Putamen (tissue), 1 donor: ENCODE measurements at regions not wholly inside any gene's neighbourhood (a gene's known extent, or its start where the extent isn't known, plus 50 kb on each side); places are given as distances from the start of the nearest gene placed in this dataset.
"Not testable (repeated sequence)": the region's sequence is repeated elsewhere in the genome, so short reads cannot be mapped to it uniquely, and the experiment has no call there.

Source experiments
- DNase-seq: peaks from one replicate; pipeline ENCODE4 v3.0.0-alpha.2; 2016; ENCODE audit warnings: low spot score

DNA sequence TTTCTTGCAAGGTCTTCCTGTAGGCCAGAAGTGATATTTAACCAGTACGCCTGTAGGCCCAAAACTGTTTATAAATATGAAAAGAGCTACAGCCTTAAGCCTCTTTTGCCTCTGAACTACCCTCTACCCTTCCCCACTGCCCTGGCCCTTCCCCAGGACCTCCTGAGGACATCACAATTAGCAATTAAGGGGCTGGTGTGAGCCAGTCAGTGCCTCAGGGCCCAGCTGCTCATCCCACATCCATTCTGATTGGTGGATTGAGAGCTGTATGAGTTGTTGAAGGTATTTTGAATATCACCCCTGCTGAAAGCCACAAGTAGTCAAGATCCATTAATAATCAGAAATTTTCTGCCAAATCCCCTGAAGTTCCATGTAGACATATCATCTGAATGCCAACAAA lies 126.3 kb upstream of the TACR1 start:
- no peak for DNase-seq

DNA sequence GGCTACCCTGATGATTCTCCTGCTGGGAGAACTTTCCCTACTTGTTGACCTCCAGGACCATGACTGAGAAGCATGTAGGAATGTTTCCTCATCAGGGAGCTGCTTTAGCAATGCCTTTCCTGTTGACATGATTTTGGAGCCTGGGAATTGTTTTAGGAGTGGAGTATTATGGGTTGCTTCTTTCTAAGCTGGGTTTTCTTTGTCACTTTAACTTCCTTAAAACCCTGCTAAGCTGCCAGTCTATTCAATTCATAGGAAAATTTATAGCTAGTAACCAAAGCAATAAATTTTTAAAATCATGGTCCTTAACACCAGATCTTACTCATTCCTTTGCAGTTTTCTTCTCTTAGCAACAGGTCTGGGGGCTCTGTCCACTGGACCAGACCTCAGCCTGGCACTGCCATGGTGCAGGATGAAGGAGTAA lies 125.6 kb upstream of the TACR1 start:
- no peak for DNase-seq

DNA sequence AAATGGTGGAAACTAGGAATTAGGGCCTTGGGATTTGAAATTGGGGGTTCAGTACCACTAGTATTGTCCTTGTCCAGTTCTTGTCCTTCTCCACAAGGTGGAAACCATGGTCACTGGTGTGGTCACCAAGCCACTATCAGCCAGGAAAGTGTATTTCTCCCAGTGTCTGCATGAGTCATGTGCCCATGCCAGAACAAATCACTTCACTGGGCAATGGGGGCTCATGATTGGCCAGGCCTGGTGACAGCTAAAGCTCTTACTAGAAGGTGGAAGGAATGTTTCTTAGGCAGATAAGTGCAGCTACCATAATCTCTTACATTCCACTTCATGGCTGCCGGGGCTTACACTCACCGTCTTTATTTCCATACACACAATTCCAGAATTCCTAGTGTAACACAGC lies 124.8 kb upstream of the TACR1 start:
- DNase-seq: no peak

DNA sequence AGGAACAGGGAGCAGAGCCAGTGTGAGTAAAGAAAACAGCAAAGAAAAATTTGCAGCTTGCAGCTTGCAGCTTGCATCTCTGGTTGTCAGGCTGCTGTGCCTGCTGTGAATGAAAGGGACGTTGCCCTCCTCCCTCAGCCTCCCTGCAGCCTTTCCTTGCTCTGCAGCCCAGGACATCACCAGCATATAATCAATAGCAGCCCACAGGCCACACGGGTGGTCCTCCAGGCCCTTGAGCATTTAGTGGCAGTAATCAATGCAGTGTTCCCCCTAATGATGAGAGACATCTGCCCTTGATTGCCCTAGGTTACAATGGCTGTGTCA lies 122.2 kb upstream of the TACR1 start:
- DNase-seq: no peak

DNA sequence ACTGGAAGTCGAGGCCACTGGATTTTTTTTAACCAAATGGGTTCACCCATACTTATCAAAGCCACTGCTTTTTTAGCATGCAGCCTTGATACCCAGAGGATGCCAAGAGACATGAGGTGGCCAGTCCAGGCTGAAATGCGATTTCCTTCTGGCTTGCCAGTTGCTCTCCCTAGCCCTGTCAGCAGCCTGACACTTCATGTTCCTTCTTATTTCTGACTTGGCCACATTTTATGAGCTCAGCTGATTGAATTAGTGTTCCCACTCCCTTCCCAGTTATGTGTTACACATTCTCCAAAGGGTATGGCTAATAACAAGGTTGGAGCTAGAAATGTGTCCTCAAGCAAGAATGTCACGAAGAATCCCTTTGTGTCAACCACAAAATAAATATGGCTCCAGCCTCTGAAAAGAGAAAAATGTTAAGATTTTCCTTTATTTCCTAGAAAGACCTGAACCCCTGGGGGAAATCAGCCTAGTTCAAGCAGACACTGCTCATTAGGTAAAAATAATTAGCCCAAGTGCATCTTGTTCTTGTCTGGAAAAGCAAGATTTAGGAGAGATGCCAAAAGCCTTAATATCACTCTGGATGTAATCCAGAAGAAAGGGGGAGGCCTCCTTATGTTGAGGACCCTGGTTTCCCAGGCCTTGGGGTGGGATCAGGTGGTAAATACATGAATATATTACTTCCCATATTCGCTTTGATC lies 121.7 kb upstream of the TACR1 start:
- no peak for DNase-seq

DNA sequence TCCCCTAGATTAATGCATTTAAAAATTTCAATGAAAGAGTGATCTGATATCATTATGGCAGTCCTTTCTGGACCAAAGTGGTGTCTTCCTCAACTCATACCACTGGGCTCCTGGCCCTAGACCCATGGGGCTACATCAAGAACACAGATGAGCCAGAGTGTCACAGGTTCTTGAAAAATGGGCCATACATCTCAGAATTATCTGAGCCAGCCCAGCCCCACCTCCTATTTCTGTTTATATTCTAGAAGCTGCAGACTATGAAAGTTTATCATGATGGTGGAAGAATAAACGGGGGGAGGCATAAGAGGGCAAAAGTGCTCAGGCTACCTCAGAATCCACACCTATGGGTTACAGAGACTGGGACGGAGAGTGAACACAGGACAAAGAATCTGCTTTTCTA lies 120.6 kb upstream of the TACR1 start:
- DNase-seq: no peak

DNA sequence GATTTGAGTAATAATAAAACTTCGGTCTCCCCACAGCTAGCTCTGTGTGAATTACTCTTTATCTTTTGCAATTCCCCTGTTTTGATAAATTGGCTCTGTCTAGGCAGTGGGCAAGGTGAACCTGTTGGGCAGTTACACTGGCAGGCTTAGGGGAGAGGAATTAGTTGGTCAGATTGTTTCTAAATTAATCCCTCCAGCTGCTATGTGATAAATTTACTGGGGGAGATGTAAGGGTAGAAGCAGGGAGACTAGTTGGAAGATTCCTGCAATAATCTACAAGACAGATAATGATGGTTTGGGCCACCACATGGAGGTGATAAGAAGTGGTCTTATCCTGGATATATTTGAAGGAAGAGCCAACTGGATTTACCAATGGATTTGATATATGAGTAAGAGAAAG lies 118.5 kb upstream of the TACR1 start:
- no peak for DNase-seq

DNA sequence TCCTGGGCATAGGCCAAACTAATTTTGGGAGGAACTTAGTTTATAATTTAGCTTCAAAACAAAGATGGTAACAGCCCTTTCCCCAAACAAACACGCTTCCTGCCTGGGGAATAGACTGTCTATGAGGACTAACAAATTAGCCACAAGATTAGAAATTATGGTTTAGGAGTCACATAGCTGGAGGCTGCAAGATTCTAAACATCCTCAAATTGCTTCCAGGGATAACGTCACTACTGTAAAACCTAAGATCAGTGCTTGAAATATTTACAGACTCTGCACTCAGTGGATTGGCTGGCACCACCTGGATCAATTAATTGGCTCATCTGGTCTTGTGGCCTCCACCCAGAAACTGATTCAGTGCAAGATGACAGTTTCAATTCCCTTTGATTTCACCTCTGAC lies 118.0 kb upstream of the TACR1 start:
- DNase-seq: no peak

DNA sequence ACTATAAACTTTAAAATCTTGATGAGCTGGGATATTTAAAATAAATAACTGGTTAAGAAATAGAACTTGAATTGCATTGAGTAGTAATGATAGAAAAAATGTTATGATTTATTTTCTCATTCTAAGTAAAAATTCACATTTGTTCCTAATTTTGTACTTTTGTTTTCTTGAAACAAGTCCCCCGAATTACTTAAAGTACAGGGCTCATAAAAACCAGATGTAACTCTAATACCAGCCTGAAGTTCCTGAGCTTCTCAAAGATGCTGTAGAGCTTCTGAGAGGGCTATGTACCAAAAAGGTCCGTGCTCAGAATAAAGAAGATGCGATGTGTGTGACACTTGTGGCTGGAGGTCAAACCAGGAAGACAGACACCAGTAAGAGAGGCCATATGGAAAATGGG lies 116.1 kb upstream of the TACR1 start:
- no peak for DNase-seq

DNA sequence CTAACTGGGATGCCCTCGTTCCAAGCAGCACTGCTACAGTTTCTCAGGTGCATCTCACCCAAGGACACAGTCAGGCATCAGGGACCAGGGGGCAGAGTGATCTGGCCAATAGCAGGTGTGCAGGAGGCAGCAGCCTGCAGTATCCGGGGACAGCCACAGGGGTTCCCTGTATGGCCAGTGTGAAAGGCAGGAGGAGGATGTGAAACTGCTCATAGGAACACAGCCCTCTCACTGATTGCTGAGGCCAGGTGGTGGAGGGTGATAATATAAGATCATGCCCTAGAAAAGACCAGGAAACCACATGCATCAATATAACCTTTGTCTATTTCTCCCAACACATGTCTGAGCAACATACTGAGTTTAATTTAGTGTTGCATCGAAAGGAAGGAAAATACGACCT lies 112.7 kb upstream of the TACR1 start:
- DNase-seq: no peak

DNA sequence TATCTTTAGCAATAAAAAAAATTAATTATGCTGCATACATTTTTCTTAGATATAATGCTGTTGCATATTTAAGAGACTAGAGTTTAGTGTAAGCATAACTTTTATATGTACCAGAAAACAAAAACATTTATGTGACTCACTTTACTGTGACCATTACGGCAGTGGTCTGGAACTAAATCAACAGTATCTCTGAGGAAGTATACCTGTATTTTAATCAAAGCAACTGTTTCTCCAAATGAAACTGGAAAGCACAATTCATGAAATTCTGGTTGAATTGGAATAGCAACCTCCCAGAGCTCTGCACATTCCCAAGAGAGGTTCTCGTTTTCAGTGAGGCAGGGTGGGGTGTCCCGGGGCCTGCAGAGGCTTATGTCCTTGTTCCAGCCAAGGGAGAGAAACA lies 112.2 kb upstream of the TACR1 start:
- no peak for DNase-seq

DNA sequence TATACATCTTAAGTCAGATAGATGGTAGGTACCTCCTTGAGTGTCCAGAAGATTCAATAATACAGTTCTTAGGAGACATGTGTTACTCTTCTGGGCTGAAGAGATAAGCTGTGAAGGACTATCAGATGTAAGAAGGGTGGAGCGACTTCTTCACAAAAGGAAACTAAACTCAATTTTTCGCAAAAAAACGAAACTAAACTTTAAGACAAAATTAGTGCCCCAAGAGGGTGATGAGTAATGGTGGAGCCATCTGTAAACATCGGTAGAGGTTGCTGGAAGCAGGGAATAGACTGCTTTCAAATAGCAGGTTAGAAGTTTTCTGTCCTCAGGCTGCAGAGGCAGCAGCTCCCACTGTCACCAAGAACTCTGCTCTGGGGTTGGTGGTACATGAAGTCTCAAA lies 111.6 kb upstream of the TACR1 start:
- no peak for DNase-seq

DNA sequence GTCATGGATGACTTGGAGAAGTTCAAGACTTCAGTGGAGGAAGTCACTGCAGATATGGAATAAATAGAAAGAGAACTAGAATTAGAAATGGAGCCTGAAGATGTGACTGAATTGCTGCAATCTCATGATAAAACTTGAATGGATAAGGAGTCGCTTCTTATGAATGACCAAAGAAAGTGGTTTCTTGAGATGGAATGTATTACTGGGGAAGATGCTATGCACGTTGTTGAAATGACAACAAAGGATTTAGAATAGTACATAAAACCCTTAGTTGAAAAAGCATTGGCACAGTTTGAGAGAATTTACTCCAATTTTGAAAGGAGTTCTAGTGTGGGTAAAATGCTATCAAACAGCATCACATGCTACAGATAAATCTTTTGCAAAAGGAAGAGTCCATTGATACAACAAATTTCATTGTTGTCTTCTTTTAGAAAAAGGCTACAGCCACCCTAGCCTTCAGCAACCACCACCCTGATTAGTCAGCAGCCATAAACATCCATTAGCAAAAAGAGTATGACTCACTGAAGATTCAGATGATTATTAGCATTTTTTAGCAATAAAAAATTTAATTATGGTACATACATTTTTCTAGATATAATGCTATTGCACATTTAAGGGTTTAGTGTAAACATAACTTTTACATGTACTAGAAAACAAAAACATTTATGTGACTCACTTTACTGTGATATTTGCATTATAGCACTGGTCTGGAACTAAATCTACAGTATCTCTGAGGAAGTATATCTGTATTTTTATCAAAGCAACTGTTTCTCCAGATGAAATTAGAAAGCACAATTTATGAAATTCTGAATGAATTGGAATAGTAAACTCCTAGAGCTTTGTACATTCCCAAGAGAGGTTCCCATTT lies 110.5 kb upstream of the TACR1 start:
- no peak for DNase-seq

DNA sequence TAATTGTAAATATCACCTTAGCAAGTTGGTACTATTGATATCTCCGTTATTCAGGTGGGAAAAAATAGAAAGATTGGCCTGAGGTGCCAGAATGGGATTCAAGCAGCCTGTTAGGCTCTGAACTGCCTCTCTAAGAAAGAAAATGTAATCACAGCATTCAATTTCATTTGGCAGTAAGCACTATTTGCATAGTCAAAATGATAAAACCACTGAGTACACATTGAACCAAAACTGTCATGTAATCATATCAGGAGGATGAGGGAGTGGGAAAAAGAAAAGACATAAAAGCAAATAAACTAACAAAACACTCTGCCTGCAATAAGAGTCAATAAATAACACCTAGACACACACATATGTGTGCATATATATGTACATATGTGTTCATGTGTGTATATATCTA lies 103.9 kb upstream of the TACR1 start:
- no peak for DNase-seq

DNA sequence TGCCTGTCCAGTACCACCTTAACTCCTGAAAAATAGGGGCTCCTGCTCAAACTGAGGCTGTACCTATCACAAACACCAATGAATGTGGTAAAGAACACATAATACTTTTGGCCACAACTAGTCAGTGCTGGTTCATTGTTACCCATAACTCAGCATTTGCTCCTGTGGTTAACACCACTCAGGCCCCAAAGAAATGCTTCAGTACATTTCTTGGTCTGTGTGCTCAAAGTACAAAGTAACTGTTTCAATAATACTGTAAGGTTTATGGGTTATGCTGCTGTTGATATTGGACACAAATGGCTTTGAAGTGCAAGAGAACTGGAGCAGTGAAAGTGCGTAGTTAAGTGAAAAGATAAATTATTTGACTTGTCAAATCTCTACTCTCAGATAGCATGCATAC lies 95.0 kb upstream of the TACR1 start:
- no peak for DNase-seq

DNA sequence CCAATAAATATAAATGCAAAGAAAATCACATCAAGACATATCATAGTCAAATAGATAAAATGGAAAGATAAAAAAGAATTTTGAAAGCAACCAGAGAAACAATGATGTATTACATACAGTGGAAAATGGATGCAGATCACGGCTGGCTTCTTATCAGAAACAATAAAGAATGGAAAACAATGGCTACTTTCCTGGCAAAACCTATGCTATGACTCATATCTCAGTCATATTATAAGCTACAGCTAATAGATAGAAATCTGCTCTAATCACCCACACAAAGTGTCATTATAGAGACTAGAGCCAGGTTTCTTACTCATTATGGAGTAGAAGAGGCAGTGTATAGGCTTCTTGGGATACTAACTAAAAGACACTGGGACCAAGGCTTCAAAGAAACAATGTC lies 93.5 kb upstream of the TACR1 start:
- DNase-seq: no peak

DNA sequence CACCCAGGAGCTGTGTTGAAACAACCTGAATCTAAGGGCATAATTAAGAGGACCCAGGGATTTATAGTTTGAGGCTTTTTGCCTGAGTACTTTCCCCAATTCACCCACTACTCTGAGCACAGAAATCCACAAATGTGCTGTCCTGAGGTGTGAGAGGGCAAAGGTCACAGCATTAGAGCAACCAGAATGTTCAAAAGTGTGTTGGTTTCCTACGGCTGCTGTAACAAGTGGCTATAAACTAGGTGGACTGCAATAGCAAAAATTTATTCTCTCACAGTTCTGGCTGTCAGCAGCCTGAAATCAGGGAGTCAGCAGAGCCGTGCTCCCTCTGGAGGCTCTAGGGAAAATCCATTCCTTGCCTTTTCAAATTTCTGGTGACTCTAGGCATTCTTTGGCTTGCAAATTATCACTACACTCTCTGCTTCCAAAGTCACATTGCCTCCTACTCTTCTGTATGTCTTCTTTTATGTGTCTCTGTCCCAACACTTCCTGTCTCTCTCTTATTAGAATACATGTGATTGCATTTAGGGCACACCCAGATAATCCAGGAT lies 91.4 kb upstream of the TACR1 start:
- DNase-seq: no peak

DNA sequence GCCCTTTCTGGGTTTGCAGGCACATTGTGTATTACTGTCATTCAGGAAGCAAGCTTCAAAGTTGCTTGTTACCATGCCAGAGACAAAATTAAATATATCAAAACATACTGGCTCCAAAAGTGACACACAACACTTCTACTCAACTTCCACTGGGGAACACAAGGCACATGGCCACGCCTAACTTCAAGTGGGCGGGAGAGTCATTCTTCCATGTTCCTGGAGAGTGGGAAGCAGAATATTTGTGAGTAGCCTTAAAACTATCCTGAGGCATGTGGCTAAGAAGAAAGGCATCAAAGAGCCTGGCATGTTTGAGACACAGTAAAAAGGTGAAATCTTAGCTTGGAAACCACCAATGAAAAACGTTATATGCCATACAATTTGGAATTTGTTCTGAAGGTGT lies 90.5 kb upstream of the TACR1 start:
- no peak for DNase-seq

DNA sequence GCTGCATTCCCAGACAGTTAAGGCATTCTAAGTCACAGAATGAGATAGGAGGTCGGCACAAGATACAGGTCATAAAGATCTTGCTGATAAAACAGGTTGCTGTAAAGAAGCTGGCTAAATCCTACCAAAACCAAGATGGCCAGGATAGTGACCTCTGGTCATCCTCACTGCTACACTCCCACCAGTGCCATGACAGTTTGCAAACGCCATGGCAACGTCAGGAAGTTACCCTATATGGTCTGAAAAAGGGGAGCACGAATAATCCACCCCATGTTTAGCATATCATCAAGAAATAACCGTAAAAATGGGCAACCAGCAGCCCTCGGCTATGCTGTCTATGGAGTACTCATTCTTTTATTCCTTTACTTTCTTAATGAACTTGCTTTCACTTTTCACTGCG lies 89.9 kb upstream of the TACR1 start:
- DNase-seq: not testable (repeated sequence)

DNA sequence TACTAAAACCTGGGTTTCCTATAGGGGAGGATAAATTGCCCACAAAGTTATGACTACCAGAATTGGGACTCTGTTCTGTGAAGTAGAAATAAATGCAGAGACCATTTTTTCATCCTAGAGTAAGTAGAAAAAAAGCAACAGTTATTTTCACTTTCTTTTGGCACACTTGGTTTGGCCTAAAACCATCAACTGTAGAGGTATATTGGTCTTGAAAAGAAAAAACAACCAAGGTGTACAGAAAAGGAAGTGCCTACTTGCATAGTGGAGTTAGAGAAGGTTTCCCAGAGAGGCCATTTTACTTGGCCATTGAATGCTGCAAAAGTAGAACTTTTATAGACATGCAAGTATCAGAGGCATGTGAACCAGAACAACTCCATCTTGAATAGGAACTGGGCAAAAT lies 89.4 kb upstream of the TACR1 start:
- DNase-seq: no peak

DNA sequence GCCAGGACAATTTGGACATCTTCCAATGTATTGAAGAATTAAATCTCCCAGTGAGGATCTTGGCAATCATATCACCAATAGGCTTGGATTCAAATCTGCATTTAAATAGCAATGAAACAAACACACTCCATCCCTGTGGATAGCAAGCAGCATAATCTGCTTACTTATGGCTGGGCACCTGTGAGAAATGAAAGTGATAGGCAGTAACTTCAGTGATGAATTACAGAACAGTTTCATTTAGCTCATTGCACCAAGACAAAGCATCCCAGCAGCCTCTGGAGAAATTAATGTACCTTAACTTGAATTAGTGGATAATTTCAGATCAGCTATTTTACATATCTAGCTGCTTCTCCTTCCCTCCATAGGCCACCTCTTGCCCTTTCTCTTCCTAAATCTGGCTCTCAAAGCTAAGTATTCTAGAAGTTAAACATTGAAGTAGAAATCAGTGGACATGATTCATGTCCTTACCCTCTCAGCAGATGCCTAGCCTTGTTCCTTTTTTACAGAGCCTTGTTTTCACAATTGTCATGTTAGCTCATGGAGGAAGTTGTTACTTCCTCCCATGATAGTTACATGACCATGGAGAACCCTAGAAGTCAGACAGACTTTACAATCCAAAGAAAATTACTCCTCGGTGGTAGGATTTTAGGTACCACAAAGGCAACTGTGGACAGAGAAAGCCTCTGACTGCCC lies 88.5 kb upstream of the TACR1 start:
- DNase-seq: no peak

DNA sequence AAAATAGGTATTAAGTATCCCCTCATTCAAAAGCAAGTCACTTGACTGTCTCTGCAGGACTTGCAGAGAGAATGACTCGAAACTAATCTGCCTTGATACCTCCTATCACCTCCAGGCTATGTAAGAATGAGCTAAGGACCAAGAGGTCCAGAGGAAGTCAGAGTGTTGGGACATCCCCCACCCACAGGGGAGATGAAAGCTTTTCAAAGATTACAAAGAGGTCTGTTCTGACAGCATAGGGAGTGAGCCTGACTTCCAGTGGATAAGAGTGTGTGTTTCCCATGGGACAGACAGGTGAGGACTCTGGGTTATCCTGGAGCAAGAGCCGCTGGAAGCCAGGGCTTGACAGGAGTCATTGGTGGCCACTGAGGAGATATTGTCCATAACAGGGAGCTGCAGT lies 85.0 kb upstream of the TACR1 start:
- no peak for DNase-seq

DNA sequence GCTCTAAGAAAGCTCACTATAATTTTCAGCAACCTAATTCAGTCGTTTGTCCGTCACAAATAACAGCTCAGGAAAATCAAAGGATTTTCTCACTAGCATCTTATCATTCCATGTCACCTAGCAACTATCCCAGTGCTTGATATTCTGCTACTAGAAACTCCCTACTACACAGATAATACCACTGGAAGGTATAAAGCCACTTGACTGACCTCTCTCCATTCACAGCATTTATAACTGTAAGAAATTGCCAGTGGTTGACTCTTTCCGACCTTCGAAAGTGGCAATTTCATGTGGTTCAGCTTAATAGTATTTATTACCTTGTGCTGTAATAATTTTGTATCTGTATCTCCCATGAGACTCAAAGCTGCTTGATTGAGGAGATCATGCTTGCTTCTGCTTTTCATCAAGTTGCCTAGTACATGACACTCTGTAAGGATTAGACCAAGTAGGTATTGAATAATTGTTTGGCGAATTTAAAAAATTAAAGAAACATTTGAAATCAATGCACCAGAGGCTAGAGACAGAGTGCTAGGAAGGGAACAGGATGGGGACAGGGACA lies 79.6 kb upstream of the TACR1 start:
- no peak for DNase-seq
